ENCODE measurements at regions not wholly inside any gene's neighbourhood (a gene's known extent, or its start where the extent isn't known, plus 50 kb on each side); places are given as distances from the start of the nearest gene placed in this dataset.

DNA sequence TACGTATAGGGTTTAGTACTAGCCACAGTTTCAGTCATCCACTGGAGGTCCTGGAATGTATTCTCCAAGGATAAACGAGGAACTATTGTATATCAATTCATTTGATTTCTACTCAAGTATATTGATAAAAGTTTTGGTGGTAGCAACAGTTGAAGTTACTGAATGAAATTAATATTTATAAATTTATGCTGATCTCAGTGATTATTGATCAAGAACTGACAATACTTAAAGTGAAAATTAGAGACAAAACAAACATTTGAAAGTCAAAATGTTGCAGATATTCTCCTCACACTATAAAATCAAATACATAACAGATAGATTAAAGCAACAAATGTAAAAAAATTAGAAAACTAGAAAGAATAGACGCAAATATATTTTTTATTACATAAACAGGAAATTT lies 150.9 kb upstream of the SLC35G4 start:
- TF ChIP-seq, protein P1, sequence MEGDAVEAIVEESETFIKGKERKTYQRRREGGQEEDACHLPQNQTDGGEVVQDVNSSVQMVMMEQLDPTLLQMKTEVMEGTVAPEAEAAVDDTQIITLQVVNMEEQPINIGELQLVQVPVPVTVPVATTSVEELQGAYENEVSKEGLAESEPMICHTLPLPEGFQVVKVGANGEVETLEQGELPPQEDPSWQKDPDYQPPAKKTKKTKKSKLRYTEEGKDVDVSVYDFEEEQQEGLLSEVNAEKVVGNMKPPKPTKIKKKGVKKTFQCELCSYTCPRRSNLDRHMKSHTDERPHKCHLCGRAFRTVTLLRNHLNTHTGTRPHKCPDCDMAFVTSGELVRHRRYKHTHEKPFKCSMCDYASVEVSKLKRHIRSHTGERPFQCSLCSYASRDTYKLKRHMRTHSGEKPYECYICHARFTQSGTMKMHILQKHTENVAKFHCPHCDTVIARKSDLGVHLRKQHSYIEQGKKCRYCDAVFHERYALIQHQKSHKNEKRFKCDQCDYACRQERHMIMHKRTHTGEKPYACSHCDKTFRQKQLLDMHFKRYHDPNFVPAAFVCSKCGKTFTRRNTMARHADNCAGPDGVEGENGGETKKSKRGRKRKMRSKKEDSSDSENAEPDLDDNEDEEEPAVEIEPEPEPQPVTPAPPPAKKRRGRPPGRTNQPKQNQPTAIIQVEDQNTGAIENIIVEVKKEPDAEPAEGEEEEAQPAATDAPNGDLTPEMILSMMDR (conservative IDR thresholded peaks at IDR 0.05), result no peak
- TF ChIP-seq ZFX (IDR thresholded peaks at IDR 0.05), result no peak
